Naive thymus-derived CD8-positive, alpha-beta T cell (primary cell): ENCODE measurements at regions not wholly inside any gene's neighbourhood (a gene's known extent, or its start where the extent isn't known, plus 50 kb on each side); places are given as distances from the start of the nearest gene placed in this dataset.
"Not testable (repeated sequence)": the region's sequence is repeated elsewhere in the genome, so short reads cannot be mapped to it uniquely, and the experiment has no call there.

Experiments
- ATAC-seq, 2 donors: fragments of 150-1000 bp; cut with Tn5 transposase in 1 of 2; sonication (Bioruptor Pico), chemical (Tn5 transposase) in 1 of 2; 1 replicate in 1 of 2; 2 replicates in 1 of 2; pipeline ENCODE4 v1.10.0; 2021; ENCODE audit warnings: mild to moderate bottlenecking in 2 of 2, moderate library complexity in 2 of 2
- POLR2A ChIA-PET: fragments of 350-600 bp; sonication (Branson Sonifier 250); formaldehyde crosslinking; loops from one replicate; lab custom pipeline; 2021; ENCODE audit warnings: antibody characterized with exemption; lab: Charles Lee
- DNase-seq, 10 donors: peaks; one replicate each; pipeline versions ENCODE4 v3.0.0 to v3.0.0-alpha.2; 2020 to 2022
- H3K27ac Mint-ChIP-seq, 10 donors: one replicate each; pipeline ENCODE4 v1.8.0; 2020 to 2022; ENCODE audit warnings: mild to moderate bottlenecking in 10 of 10, mixed read lengths in 10 of 10, moderate library complexity in 4 of 10, inconsistent platforms in 1 of 10
- H3K27me3 Mint-ChIP-seq, 5 donors: one replicate each; pipeline ENCODE4 v1.8.0; 2021 to 2022; ENCODE audit warnings: mixed read lengths in 5 of 5
- H3K36me3 Mint-ChIP-seq, 3 donors: one replicate each; pipeline ENCODE4 v1.8.0; 2020 to 2022; ENCODE audit warnings: mixed read lengths in 3 of 3, mild to moderate bottlenecking in 2 of 3, inconsistent platforms in 1 of 3
- H3K4me1 Mint-ChIP-seq, 4 donors: one replicate each; pipeline ENCODE4 v1.8.0; 2021 to 2022; ENCODE audit warnings: mixed read lengths in 4 of 4
- H3K4me3 Mint-ChIP-seq, 10 donors: one replicate each; pipeline ENCODE4 v1.8.0; 2020 to 2022; ENCODE audit warnings: mild to moderate bottlenecking in 10 of 10, mixed read lengths in 10 of 10, moderate library complexity in 6 of 10, inconsistent platforms in 1 of 10
- H3K9me3 Mint-ChIP-seq, 9 donors: one replicate each; pipeline ENCODE4 v1.8.0; 2020 to 2022; ENCODE audit warnings: mixed read lengths in 9 of 9, mild to moderate bottlenecking in 3 of 9, inconsistent platforms in 1 of 9, moderate library complexity in 1 of 9

DNA sequence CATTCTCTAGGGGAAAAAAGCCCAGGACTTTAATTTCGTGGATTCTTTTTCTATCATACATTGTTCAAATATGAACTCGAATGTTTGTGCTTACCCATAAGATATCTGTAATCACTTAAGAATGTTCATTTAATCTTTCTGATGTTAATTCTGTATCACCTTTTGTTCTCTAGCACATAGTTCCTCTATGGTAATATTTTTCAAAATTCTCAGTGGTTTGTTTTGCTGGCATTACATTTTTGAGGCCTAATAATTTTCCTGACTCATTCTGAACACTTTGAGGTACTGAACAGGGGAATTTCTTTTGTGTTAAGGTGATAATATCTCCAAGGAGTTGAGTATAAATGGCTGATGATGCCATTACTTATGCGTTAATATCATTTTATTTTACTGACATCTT lies 490.7 kb upstream of the PITX2 start:
- no peaks in the 10 kb centered on the region for H3K36me3 Mint-ChIP-seq
- H3K9me3 Mint-ChIP-seq = peaks cover 0 to 16% (median 0%) of the 10 kb centered on the region in 9 donors
- DNase-seq (no peak), ATAC-seq (no peak)
- H3K27ac Mint-ChIP-seq = no peak overlapping the region
- H3K4me3 Mint-ChIP-seq = no peak overlapping the region
- no peaks in the 10 kb centered on the region for H3K27me3 Mint-ChIP-seq
- POLR2A ChIA-PET = no interaction called here
- no peaks in the 10 kb centered on the region for H3K4me1 Mint-ChIP-seq

DNA sequence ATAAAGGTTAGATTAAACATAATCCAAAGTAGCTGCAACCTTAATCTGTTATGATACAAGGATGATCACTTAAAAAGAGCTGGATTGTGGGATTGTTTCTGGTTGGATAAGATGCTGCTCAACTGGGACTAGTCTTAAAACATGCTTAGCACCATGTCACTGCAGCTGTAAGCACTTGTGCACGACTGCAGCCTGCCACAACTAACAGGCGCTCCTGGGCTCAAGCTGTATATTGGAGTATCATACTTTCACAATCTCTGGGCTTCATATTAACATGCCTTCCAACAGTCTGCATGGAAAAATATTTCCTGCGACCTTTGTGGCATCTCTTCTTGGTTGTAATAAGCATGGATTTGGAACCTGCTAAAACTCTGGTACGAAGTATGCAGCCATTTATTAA lies 493.0 kb upstream of the PITX2 start:
- ATAC-seq (no peak), DNase-seq (no peak)
- Mint-ChIP-seq H3K27ac (no peak overlapping the region), H3K36me3 (no peaks in the 10 kb centered on the region), H3K27me3 (no peaks in the 10 kb centered on the region), H3K4me1 (no peaks in the 10 kb centered on the region), H3K4me3 (no peak overlapping the region), H3K9me3 (peaks cover 0 to 14% (median 6%) of the 10 kb centered on the region in 9 donors)
- POLR2A ChIA-PET = no interaction called here

- Mint-ChIP-seq H3K4me1 (no peaks in the 10 kb centered on the region), H3K36me3 (no peaks in the 10 kb centered on the region), H3K27me3 (no peaks in the 10 kb centered on the region), H3K9me3 (peaks cover 0 to 14% (median 6%) of the 10 kb centered on the region in 9 donors), H3K4me3 (no peak overlapping the region), H3K27ac (no peak overlapping the region)
- no peak for ATAC-seq
- no peak for DNase-seq
- POLR2A ChIA-PET = no interaction called here
Measured at GRCh38 chr4:111120191-111120590, 497.3 kb upstream of the PITX2 start.

GRCh38 chr4:111126340-111126739 lies 503.5 kb upstream of the PITX2 start:
- Mint-ChIP-seq H3K4me3 (no peak overlapping the region), H3K36me3 (no peaks in the 10 kb centered on the region), H3K4me1 (no peaks in the 10 kb centered on the region), H3K27ac (no peak overlapping the region), H3K9me3 (peaks cover 0 to 7% (median 3%) of the 10 kb centered on the region in 9 donors), H3K27me3 (no peaks in the 10 kb centered on the region)
- ATAC-seq = no peak
- POLR2A ChIA-PET = no interaction called here
- DNase-seq = no peak

GRCh38 chr4:111127841-111128240 lies 505.0 kb upstream of the PITX2 start:
- no peaks in the 10 kb centered on the region for H3K36me3 Mint-ChIP-seq
- H3K4me1 Mint-ChIP-seq = no peaks in the 10 kb centered on the region
- POLR2A ChIA-PET = no interaction called here
- H3K4me3 Mint-ChIP-seq = no peak overlapping the region
- ATAC-seq (no peak), DNase-seq (no peak)
- no peak overlapping the region for H3K27ac Mint-ChIP-seq
- no peaks in the 10 kb centered on the region for H3K27me3 Mint-ChIP-seq
- peaks cover 0 to 7% (median 0%) of the 10 kb centered on the region in 9 donors for H3K9me3 Mint-ChIP-seq

DNA sequence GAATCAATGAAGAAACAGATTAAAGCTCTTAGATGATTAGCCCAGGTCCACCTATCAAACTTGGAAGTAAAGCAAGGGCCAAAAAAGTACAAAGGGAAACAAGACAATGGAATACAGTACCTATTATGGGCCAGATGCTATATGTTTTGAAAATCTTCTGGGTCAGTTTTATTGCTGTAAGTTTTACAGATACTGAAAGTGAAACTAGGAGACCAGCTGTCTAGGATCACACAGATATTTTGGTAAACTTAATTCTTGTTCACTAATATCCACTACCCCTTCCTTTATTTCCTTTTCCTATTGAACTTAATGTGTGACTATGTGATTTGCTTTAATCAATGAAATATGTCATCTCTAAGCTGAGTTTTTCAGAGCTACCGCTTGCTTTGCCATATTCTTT lies 505.4 kb upstream of the PITX2 start:
- DNase-seq = no peak
- Mint-ChIP-seq H3K4me1 (no peaks in the 10 kb centered on the region), H3K9me3 (peaks cover 0 to 7% (median 0%) of the 10 kb centered on the region in 9 donors), H3K36me3 (no peaks in the 10 kb centered on the region), H3K27me3 (no peaks in the 10 kb centered on the region), H3K27ac (no peak overlapping the region), H3K4me3 (no peak overlapping the region)
- POLR2A ChIA-PET = no interaction called here
- ATAC-seq = no peak

GRCh38 chr4:111136438-111136837 lies 513.6 kb upstream of the PITX2 start:
- H3K4me1 Mint-ChIP-seq = no peaks in the 10 kb centered on the region
- H3K4me3 Mint-ChIP-seq = no peak overlapping the region
- H3K9me3 Mint-ChIP-seq = peaks cover 0 to 19% (median 3%) of the 10 kb centered on the region in 9 donors
- ATAC-seq = no peak
- no peak for DNase-seq
- POLR2A ChIA-PET = no interaction called here
- peak overlapping the region in 1 of 10 donors; percentile 48 for H3K27ac Mint-ChIP-seq
- peaks cover 0 to 2% (median 0%) of the 10 kb centered on the region in 5 donors for H3K27me3 Mint-ChIP-seq
- H3K36me3 Mint-ChIP-seq = no peaks in the 10 kb centered on the region

- Mint-ChIP-seq H3K4me1 (no peaks in the 10 kb centered on the region), H3K9me3 (peaks cover 0 to 19% (median 3%) of the 10 kb centered on the region in 9 donors), H3K27ac (no peak overlapping the region), H3K36me3 (no peaks in the 10 kb centered on the region), H3K4me3 (no peak overlapping the region), H3K27me3 (peaks cover 0 to 2% (median 0%) of the 10 kb centered on the region in 5 donors)
- POLR2A ChIA-PET = no interaction called here
- no peak for ATAC-seq
- no peak for DNase-seq
Measured at GRCh38 chr4:111136967-111137366, 514.1 kb upstream of the PITX2 start.

DNA sequence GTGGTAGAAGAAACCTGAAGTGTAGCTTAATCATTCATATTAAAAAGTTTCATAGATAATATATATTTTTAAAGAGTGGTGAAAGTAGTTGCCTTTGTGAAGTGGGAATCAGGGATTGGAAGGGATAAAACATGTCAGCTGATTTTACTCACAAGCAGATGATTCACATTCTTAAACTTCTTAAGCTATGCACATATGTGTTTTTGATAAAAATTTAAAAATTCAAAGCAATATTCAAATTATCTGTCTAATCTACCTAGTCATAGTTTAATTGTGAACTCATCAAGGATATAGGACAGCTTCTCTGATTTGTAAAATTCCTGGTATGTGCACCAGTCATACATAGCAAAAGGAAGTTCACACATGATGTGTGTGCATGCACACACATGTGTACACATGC lies 520.6 kb upstream of the PITX2 start:
- peaks cover 0 to 13% (median 4%) of the 10 kb centered on the region in 9 donors for H3K9me3 Mint-ChIP-seq
- no peak for DNase-seq
- H3K27me3 Mint-ChIP-seq = no peaks in the 10 kb centered on the region
- no peak for ATAC-seq
- no peaks in the 10 kb centered on the region for H3K4me1 Mint-ChIP-seq
- no peaks in the 10 kb centered on the region for H3K36me3 Mint-ChIP-seq
- H3K27ac Mint-ChIP-seq = no peak overlapping the region
- POLR2A ChIA-PET = no interaction called here
- no peak overlapping the region for H3K4me3 Mint-ChIP-seq

GRCh38 chr4:111154934-111155333 lies 532.1 kb upstream of the PITX2 start:
- H3K27ac Mint-ChIP-seq = no peak overlapping the region
- no peak for ATAC-seq
- POLR2A ChIA-PET = no interaction called here

DNA sequence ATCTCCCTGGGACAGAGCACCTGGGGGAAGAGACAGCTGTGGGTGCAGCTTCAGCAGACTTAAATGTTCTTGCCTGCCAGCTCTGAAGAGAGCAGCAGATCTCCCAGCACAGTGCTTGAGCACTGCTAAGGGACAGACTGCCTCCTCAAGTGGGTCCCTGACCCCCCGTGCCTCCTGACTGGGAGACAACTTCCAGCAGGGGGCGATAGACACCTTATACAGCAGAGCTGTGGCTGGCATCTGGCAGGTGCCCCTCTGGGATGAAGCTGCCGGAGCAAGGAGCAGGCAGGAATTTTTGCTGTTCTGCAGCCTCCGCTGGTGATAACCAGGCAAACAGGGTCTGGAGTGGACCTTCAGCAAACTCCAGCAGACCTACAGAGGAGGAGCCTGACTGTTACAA lies 541.7 kb upstream of the PITX2 start:
- POLR2A ChIA-PET, H3K27me3 Mint-ChIP-seq, DNase-seq, H3K27ac Mint-ChIP-seq, H3K4me1 Mint-ChIP-seq, ATAC-seq, H3K36me3 Mint-ChIP-seq, H3K4me3 Mint-ChIP-seq: not testable (repeated sequence)
- peaks cover 0 to 34% (median 13%) of the 10 kb centered on the region in 9 donors for H3K9me3 Mint-ChIP-seq

More at GRCh38 chr4:111154934-111155333, 532.1 kb upstream of the PITX2 start:
- H3K9me3 Mint-ChIP-seq = peaks cover 1 to 19% (median 10%) of the 10 kb centered on the region in 9 donors
- H3K4me1 Mint-ChIP-seq = no peaks in the 10 kb centered on the region
- no peak overlapping the region for H3K4me3 Mint-ChIP-seq
- peaks cover 0 to 4% (median 0%) of the 10 kb centered on the region in 3 donors for H3K36me3 Mint-ChIP-seq
- DNase-seq = no peak
- no peaks in the 10 kb centered on the region for H3K27me3 Mint-ChIP-seq

- H3K36me3 Mint-ChIP-seq = no peaks in the 10 kb centered on the region
- H3K4me1 Mint-ChIP-seq = no peaks in the 10 kb centered on the region
- H3K27me3 Mint-ChIP-seq = no peaks in the 10 kb centered on the region
- H3K9me3 Mint-ChIP-seq = peaks cover 0 to 19% (median 2%) of the 10 kb centered on the region in 9 donors
- H3K27ac Mint-ChIP-seq = no peak overlapping the region
- DNase-seq (no peak), ATAC-seq (no peak)
- POLR2A ChIA-PET = no interaction called here
- H3K4me3 Mint-ChIP-seq = no peak overlapping the region
Measured at GRCh38 chr4:111174331-111174730, 551.5 kb upstream of the PITX2 start.

GRCh38 chr4:111178231-111178630 lies 555.4 kb upstream of the PITX2 start:
- no peak overlapping the region for H3K27ac Mint-ChIP-seq
- DNase-seq (no peak), ATAC-seq (no peak)
- no peaks in the 10 kb centered on the region for H3K4me1 Mint-ChIP-seq
- H3K9me3 Mint-ChIP-seq = peaks cover 0 to 11% (median 2%) of the 10 kb centered on the region in 9 donors
- H3K27me3 Mint-ChIP-seq = no peaks in the 10 kb centered on the region
- H3K36me3 Mint-ChIP-seq = no peaks in the 10 kb centered on the region
- no peak overlapping the region for H3K4me3 Mint-ChIP-seq
- POLR2A ChIA-PET = no interaction called here

GRCh38 chr4:111187108-111187507 lies 564.2 kb upstream of the PITX2 start:
- H3K4me1 Mint-ChIP-seq = no peaks in the 10 kb centered on the region
- no peak for ATAC-seq
- H3K27ac Mint-ChIP-seq = no peak overlapping the region
- peaks cover 0 to 13% (median 3%) of the 10 kb centered on the region in 9 donors for H3K9me3 Mint-ChIP-seq
- no peak for DNase-seq
- H3K27me3 Mint-ChIP-seq = no peaks in the 10 kb centered on the region
- POLR2A ChIA-PET = no interaction called here
- no peak overlapping the region for H3K4me3 Mint-ChIP-seq
- no peaks in the 10 kb centered on the region for H3K36me3 Mint-ChIP-seq
